CD4-positive, alpha-beta T cell treated with Interleukin-21 for 1 hour (primary cell): ENCODE measurements at regions not wholly inside any gene's neighbourhood (a gene's known extent, or its start where the extent isn't known, plus 50 kb on each side); places are given as distances from the start of the nearest gene placed in this dataset.
"Not testable (repeated sequence)": the region's sequence is repeated elsewhere in the genome, so short reads cannot be mapped to it uniquely, and the experiment has no call there.

Experiments used
- DNase-seq: peaks from one replicate; pipeline ENCODE4 v3.0.0-alpha.2; 2020

GRCh38 chr3:6367171-6367570 lies 493.7 kb upstream of the GRM7 start:
- no peak for DNase-seq

DNA sequence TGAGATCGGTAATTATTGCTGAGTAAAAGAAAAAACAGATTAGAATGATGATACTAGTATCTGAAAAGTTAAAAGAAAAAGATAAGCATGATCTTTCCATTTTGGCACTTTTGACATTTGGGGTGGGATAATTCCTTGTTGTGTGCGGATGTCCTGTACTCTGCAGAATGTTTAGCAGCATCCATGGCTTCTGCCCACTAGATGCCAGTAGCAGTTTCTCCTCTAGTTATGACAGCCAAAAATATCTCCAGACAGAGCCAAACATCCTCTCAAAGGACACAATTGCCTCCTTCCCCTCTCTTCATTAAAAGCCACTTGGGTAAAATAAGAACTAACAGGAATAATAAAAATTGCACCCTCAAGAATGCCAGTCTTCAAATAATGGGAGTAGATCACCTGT lies 468.8 kb upstream of the GRM7 start:
- DNase-seq, result no peak

DNA sequence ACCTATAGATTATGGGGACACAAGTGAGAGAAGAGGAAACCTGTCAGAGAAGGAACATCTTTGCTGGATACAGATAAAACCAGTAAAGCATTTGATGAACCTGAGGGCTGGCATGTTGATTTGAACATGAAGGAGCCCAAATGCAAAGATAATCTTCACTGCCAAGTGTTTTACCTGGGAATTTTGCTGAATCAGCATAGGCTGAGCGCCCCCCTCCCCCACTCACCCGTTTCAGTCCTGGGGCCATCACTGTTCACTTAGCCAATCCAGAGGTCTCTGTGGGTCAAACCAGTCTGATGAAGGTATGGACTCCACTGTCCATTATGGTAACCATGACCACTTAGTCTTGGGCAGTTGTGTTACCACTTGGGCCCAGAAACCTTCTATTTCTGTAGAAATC lies 466.0 kb upstream of the GRM7 start:
- no peak for DNase-seq

- no peak for DNase-seq
Observed at GRCh38 chr3:6396631-6397030, 464.3 kb upstream of the GRM7 start.

- DNase-seq, result not testable (repeated sequence)
Observed at GRCh38 chr3:6402666-6403065, 458.2 kb upstream of the GRM7 start.

DNA sequence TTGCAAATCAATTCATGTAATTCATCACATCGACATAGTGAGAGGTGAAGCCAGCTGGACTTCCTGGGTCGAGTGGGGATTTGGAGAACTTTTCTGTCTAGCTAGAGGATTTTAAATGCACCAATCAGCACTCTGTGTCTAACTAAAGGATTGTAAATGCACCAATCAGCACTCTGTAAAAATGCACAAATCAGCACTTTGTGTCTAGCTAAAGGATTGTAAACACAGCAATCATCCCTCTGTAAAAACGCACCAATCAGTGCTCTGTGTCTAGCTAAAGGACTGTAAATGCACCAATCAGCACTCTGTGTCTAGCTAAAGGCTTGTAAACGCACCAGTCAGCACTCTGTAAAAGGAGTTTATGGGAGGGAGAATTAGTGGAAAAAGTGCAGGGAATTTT lies 454.0 kb upstream of the GRM7 start:
- DNase-seq, result not testable (repeated sequence)

DNA sequence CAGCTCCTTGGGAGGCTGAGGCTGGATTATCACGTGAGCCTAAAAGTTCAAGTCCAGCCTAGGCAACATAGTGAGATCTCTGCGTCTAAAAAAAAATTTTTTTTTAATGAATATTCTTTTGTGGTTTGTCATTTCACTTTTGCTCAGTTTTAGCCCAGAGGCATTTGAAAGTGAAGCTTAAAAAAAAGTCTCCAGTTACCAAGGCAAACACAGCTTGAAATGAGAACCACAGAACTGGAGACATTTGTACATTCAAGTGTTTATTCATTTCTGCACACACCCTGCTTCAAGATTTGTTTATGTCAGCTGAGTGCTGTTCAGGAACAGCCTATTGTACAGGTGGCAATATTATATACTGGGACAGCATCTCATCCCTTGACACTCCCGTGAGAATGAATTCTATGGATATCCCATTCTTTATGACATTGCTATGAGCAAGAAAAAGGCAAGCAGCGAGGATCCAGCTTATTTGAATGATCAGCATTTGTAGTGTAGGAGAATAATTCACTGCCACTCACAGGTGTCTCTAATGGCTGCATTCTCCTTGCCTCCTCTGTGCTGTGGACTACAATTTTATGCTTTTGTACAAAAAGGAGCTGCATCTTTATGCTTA lies 444.8 kb upstream of the GRM7 start:
- no peak for DNase-seq

GRCh38 chr3:6417174-6417573 lies 443.7 kb upstream of the GRM7 start:
- no peak for DNase-seq

DNA sequence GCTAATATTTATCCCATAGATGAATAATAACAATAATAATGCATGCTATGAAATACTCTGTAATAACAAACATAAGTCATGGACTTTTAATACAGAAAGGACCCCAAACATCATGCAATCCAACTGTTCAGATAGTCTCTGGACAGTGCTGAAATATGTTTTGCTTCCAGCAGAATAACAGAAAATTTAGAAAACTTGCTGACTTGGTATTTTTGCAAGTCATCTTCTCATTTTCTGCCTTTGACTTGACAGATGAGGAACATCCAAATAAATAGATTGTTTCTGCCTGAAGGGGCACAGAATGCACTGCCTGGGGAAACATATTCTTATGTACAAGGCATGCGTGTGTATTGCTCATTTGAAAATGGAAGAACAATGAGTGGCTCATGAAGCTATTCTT lies 442.4 kb upstream of the GRM7 start:
- no peak for DNase-seq

DNA sequence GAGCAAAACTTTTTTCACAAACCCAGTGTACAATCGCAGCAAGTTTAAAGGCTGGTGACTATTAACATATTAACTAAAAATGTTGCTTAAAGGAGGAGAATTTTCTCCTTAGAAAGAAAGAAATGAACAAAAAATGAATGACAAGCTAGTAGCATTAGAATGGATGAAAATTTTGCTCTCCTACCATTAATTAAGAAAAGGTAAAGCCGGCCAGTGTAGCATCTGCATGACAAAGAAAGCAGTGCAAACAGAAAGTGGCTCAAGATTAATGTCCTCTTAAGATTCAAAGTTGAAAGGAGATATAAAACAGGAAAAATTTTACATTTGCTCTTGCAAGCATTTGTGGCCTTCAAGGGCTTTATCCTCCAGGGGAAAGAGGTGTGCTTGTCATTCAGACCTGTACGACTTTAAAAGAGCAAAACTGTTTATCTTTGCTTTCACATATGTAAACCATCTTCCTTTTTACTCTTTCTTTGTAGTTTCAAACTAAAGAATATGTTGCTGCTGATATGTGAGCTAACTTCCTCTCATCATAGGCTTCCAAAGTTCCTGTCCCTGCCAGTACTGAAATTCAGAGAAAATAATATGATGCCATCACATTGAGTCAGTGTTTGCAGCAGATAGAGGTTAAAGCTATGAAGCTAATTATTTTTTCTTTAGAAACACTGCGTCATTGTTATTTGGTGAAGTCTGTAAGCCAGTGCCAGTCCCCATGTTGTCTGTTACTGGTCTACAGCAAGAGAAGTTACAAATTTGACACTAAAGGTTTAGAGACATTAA lies 439.1 kb upstream of the GRM7 start:
- no peak for DNase-seq

- DNase-seq, result no peak
Observed at GRCh38 chr3:6425289-6425820, 435.6 kb upstream of the GRM7 start.

GRCh38 chr3:6428276-6428675 lies 432.6 kb upstream of the GRM7 start:
- DNase-seq, result not testable (repeated sequence)

DNA sequence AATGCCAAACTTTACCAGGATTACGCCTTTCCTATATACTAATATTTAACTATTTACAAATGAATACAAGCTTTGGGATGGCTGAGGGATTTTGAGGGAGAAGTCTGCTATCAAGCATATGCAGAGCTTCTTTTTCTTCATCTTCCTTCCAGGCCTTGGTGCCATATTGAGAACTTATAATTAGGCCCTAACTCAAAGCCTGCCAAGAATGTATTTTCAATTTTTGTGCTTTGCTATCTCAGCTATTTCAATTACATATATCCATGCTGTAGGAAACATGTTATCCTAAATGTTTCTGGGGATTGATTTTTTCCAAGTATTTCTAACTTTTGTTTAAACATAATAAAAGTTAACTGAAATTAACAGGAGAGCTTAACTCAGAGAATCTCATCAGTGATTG lies 425.0 kb upstream of the GRM7 start:
- no peak for DNase-seq

DNA sequence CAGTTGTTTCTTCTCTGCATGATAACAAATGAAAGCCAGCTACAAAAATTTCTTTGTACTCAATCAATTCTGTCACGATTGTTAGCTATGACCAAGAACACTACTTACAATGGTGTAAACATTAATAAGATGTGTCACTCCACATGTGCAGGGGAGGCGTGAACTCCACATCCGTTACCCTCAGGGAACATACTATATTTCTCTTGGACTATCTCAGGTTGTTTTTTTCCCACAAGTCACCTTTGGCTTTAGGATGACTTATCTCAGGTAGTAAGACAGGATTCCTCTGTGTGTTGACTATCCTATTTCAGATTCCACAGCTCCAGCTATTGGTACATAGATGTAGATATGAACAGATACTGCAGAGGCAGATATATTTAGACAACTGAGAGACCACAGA lies 423.3 kb upstream of the GRM7 start:
- DNase-seq, result no peak

DNA sequence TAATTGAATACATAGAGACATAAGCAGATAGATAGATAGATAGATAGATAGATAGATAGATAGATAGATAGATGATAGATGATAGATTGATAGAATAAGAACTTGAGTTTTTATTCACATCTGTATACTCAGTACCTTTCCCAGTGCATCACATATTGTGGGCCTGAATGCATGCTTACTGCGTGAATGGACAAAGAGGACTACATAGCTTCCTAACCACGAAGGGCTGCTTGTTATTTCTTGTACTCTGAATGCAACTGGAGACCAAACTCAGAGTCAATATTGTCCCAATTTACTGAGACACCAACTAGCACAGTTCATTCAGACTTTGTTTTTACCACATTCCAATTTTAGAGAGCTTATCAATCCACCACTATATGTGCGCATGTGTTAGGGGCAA lies 422.9 kb upstream of the GRM7 start:
- no peak for DNase-seq

DNA sequence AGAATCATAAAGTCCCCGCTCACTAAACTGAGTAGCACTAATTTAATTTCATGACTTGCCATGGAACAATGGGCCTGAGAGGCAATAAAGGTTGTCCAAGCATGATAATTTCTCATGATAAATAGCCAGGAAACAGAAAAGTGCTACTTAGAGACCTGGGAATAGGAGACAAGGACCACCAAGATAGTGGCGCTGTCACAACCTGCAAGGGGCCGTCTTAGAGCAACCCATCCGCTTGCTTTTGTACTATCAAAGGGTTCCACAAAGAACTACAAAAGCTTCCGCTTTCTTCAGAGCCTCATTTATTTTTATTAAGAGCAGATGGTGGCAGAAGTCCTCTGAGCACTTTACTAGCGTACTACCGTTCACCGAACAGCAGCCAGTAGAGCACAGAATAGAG lies 421.7 kb upstream of the GRM7 start:
- no peak for DNase-seq

GRCh38 chr3:6439824-6440223 lies 421.1 kb upstream of the GRM7 start:
- no peak for DNase-seq

DNA sequence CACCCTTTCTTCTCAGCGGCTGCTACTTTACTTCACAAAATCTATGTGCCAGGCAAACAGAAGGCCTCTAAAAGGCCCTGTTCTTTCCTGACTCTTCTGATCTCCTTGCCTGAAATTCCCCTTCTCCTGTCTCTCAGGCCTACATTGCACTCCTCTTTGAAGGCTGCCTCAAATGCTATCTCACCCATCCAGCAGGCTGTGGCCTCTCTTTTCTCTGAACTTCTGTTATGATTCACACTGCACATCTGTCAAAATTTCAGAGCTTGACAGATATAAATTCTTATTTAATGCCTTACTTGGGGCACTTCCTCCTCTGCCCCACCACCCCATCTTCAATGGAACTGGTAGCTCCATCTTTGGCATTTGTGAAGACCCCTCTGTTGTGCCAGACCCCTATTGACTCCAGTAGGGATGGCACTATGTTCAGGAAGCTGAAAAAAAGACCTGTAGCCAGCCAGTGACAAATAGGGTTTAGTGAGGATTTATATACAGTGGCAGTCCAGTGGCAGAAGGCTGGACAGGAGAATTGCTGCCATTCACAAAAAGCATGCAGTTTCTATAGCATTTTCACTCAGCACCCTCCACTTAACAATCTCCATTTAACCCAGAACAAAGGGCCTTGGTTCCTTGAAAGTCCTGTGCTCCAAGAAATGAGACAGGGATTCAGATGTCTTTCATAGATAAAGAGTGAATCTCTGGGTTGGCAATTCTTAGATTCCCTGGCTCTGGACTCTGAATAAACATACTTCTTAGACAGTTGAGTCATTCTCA lies 415.8 kb upstream of the GRM7 start:
- no peak for DNase-seq

DNA sequence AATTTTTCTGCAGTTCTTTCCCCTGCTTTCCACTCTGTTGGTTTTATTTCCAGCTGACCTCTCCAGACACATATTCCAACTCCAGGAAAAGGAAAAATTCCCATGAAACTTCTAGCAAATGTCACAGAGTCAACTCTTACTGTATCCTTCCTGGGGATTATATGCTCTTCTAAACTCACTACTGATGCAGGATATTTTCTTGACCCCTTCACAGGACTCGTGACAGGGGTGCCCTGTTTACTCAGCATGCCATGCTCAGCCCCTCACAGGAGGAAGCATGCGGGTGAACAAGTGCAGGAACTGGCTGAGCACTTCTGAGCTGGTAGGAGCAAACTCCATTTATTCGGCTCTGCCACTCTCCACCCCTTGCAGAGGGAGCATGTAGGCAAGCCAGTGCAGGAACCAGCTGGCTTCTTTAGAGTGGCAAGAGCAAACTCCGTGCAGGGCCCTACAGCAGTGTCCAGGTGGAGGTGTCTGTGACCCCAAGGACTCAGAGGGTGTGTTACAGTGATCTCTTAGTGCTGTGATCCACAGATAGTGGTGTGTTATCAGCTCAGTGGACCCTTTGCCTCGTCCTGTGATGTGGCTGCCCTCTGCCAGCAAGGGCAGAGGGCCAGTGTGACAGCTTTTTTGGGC lies 413.6 kb upstream of the GRM7 start:
- DNase-seq, result no peak

DNA sequence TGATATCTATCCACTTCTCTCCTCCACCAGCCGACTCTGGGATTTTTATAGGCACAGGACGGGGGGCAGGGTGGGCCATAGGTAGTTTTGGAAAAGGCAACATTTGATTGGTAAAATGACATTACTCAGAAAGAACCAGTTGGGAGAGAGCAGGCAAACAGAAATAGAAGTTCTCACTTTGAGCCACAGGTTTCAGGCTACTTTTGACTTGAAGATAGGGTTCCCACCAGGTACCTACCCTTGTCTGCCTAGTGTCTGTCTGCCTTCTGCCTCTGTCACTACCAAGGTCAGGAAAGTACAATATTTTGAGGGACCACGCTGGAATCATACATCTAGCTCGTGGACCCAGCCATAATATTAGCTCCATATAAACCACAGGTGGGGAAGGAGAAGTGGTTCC lies 412.9 kb upstream of the GRM7 start:
- DNase-seq, result no peak

DNA sequence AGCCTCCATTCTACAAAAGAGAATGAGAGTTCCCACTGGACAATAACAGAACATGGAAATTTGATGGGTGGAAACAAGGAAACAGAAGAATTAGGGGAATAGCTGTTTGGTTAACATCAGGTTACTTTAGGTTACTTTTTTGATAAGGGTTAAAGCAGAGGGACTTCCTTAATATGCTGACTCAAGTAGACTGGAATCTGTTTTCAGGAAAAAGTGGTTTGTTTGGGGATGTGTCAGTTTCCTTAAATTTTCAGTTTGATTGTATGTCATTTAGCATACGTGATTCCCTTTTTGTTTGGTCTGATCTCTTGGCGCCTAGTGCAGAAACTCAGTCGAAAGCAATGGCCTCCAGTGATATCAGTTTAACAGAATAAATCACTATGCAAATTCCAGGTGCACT lies 411.8 kb upstream of the GRM7 start:
- DNase-seq, result no peak

- no peak for DNase-seq
Observed at GRCh38 chr3:6452974-6453373, 407.9 kb upstream of the GRM7 start.

- DNase-seq, result no peak
Observed at GRCh38 chr3:6455031-6455430, 405.9 kb upstream of the GRM7 start.
